ENCODE measurements at regions not wholly inside any gene's neighbourhood (a gene's known extent, or its start where the extent isn't known, plus 50 kb on each side); places are given as distances from the start of the nearest gene placed in this dataset.

DNA sequence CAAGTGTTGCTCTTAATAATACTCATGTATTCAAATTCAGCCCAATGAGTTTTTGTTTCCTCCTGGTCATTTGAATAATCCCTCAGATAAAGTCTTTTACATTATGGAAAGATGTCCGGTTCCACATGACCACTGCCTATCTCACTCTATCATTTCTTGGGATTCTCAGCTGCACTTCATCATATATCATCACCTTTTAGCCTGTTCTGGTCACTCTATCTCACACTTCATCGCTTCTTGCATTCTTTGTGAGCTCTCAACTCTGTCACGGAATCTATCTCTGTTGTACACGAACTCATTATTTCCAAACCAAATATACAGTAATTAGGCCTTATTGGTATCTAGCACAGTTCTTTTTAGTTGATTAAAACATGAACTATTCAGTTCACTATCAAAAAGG lies 126.9 kb upstream of the HAND2 start:
- no peaks in the 10 kb centered on the region for H3K9me3 ChIP-seq (replicated peaks; ENCODE audit: control insufficient read depth, insufficient read depth, low read depth, low read length)
- 2% methylated on average over 4 of the region's 4 CpGs for WGBS (ENCODE audit: insufficient coverage, low coverage, missing lambda C conversion rate)
- H3K4me1 ChIP-seq (replicated peaks in 1 of 2; ENCODE audit: control insufficient read depth in 2 of 2, insufficient read depth in 2 of 2, low read length in 2 of 2) = no peaks in the 10 kb centered on the region
- no TSS peak for BruUV-seq (replicated peaks)
- POLR2A ChIA-PET = no interaction called here
- no peak overlapping the region for H3K27ac ChIP-seq (ENCODE audit: extremely low read depth, low read depth, low read length)
- CTCF ChIA-PET (ENCODE audit: low intra/inter-chr PET ratio) = no interaction called here
- no peak for ATAC-seq
- no peaks in the 10 kb centered on the region for H3K9me1 ChIP-seq (ENCODE audit: control insufficient read depth, insufficient read depth, low read length)
- H3K4me2 ChIP-seq (ENCODE audit: insufficient read depth, low read length) = no peak overlapping the region
- H4K20me1 ChIP-seq (replicated peaks; ENCODE audit: control insufficient read depth, insufficient read depth, low read length) = no peaks in the 10 kb centered on the region
- H3K36me3 ChIP-seq (ENCODE audit: control insufficient read depth, insufficient read depth, low read length) = no peaks in the 10 kb centered on the region
- no peak for DNase-seq (ENCODE audit: extremely low read depth in 1 of 4, low spot score in 3 of 4)
- no peaks in the 10 kb centered on the region for H3K27me3 ChIP-seq (ENCODE audit: control insufficient read depth in 2 of 2, insufficient read depth in 2 of 2, low read length in 2 of 2)
- in situ Hi-C loops (cut with MboI) = no loop called here
- intact Hi-C loops (cut with micrococcal nuclease) = no loop called here
- H3K4me3 ChIP-seq = no peak overlapping the region
- H3K9ac ChIP-seq (ENCODE audit: insufficient read depth in 1 of 2, low read depth in 2 of 2, low read length in 2 of 2) = no peak overlapping the region
- H2AFZ ChIP-seq (ENCODE audit: low read depth, low read length) = no peak overlapping the region
- FAIRE-seq = no peak
- H3K79me2 ChIP-seq (ENCODE audit: control insufficient read depth, insufficient read depth, low read length) = no peaks in the 10 kb centered on the region
- TF ChIP-seq, protein P1, sequence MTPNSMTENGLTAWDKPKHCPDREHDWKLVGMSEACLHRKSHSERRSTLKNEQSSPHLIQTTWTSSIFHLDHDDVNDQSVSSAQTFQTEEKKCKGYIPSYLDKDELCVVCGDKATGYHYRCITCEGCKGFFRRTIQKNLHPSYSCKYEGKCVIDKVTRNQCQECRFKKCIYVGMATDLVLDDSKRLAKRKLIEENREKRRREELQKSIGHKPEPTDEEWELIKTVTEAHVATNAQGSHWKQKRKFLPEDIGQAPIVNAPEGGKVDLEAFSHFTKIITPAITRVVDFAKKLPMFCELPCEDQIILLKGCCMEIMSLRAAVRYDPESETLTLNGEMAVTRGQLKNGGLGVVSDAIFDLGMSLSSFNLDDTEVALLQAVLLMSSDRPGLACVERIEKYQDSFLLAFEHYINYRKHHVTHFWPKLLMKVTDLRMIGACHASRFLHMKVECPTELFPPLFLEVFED (CRISPR knock-in tag; conservative IDR thresholded peaks at IDR 0.05) = no peak
- TF ChIP-seq MAFG (tag; conservative IDR thresholded peaks at IDR 0.05) (no peak), POLR2AphosphoS5 (IDR thresholded peaks at IDR 0.05; ENCODE audit: control insufficient read depth, insufficient read depth, low read depth, low read length) (no peak), NFIX (CRISPR knock-in tag; IDR thresholded peaks at IDR 0.05; ENCODE audit: low read depth) (no peak), ZNF384 (IDR thresholded peaks at IDR 0.05; ENCODE audit: low read depth, low read length) (no peak), ZNF551 (CRISPR knock-in tag; IDR thresholded peaks at IDR 0.05) (no peak), TEAD2 (tag; IDR thresholded peaks at IDR 0.05) (no peak)
- TF ChIP-seq, protein P2, sequence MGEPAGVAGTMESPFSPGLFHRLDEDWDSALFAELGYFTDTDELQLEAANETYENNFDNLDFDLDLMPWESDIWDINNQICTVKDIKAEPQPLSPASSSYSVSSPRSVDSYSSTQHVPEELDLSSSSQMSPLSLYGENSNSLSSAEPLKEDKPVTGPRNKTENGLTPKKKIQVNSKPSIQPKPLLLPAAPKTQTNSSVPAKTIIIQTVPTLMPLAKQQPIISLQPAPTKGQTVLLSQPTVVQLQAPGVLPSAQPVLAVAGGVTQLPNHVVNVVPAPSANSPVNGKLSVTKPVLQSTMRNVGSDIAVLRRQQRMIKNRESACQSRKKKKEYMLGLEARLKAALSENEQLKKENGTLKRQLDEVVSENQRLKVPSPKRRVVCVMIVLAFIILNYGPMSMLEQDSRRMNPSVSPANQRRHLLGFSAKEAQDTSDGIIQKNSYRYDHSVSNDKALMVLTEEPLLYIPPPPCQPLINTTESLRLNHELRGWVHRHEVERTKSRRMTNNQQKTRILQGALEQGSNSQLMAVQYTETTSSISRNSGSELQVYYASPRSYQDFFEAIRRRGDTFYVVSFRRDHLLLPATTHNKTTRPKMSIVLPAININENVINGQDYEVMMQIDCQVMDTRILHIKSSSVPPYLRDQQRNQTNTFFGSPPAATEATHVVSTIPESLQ (CRISPR knock-in tag; IDR thresholded peaks at IDR 0.05) = no peak
- TF ChIP-seq, protein P3, sequence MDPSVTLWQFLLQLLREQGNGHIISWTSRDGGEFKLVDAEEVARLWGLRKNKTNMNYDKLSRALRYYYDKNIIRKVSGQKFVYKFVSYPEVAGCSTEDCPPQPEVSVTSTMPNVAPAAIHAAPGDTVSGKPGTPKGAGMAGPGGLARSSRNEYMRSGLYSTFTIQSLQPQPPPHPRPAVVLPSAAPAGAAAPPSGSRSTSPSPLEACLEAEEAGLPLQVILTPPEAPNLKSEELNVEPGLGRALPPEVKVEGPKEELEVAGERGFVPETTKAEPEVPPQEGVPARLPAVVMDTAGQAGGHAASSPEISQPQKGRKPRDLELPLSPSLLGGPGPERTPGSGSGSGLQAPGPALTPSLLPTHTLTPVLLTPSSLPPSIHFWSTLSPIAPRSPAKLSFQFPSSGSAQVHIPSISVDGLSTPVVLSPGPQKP (CRISPR knock-in tag; IDR thresholded peaks at IDR 0.05) = no peak

All from K562 (cell line).